ENCODE measurements at regions not wholly inside any gene's neighbourhood (a gene's known extent, or its start where the extent isn't known, plus 50 kb on each side); places are given as distances from the start of the nearest gene placed in this dataset.

DNA sequence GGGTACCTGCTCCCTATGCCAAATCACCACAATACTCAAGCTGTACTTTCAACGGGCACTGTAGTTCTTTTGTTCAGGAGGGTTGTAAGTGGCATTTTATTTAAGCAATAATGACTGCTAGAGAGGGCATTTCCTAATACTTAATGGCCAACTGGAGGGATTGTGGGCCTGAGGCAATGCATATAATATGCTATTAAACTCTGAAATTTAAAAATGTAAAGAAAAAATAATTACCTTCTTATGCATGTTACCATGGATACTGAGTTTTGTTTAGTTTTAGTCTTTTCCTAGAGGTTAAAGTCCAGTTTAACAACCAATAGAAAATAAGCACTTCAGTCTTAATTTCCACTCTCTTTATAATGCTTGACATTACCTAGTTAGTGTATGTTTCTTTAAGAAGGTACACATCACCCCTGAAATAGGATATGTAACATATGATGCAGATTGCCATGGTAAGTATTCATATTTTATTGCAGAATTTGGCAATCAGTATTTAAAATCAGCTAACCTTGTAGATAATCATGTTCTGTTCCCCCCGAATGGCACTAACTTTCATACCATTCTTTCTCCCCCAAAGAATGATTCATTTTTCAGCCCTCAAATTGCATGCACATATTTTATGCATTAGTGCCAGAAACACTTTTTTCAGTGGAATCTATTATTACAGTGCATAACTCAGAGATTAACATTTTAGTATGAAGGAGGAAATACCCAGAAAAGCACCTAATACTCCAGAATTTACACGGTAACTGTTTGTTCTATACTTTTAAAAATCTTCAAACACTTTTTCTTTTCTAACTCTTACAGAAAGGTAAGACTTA, 90.3 kb upstream of the ZNF438 start:
- POLR2A ChIA-PET = interaction anchor here (0.6 kb wide), 1 partner anchor 795 kb away, joined by 3 read pairs; no protein-coding TSS in a partner anchor
- H3K27ac ChIP-seq (ENCODE audit: low read depth, low read length) = no peak overlapping the region
- H3K27me3 ChIP-seq (ENCODE audit: control insufficient read depth in 2 of 2, insufficient read depth in 2 of 2, low read length in 2 of 2) = no peaks in the 10 kb centered on the region
- Mint-ChIP-seq H3K4me1 (peaks cover 0 to 18% (median 0%) of the 10 kb centered on the region in 7 donors), H3K4me3 (no peak overlapping the region), H3K27me3 (peaks cover 0 to 4% (median 0%) of the 10 kb centered on the region in 5 donors), H3K9me3 (peaks cover 0 to 6% (median 0%) of the 10 kb centered on the region in 11 donors), H3K27ac (peak overlapping the region in 1 of 9 donors; percentile 7), H3K36me3 (peaks cover 0 to 10% (median 0%) of the 10 kb centered on the region in 5 donors)
- H3K4me1 ChIP-seq (ENCODE audit: control insufficient read depth in 2 of 2, insufficient read depth in 2 of 2, low read length in 2 of 2) = no peaks in the 10 kb centered on the region
- CTCF ChIA-PET = no interaction called here
- DNase-seq (no peak), ATAC-seq (no peak)
- H3K9me3 ChIP-seq (ENCODE audit: control insufficient read depth in 2 of 3, low read length in 3 of 3) = no peaks in the 10 kb centered on the region
- intact Hi-C loops (cut with micrococcal nuclease) = no loop called here
- H3K4me3 ChIP-seq (ENCODE audit: low read length) = no peak overlapping the region
- H3K36me3 ChIP-seq (ENCODE audit: control insufficient read depth in 2 of 3, insufficient read depth in 3 of 3, low read length in 3 of 3) = no peaks in the 10 kb centered on the region

DNA sequence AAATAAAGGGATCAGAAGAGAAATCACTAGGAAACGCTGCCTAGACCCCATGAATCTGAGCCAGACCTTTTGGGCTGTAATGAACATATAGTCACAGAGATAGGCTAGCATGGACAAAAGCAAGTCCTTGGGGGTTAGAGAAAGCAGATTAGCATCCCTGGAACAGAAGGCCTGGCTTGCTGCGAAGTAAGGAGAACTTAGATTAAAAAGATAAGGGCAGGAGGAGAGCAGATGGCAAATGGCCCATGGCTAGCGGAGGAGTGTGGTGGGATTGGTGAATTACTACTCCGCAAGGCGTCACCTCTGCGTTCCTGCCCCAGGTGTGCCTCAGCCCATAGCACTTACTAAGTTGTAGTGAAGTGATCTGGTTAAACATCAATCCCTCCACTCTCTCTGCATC, 92.3 kb upstream of the ZNF438 start:
- no peak for DNase-seq
- H3K4me3 ChIP-seq (ENCODE audit: low read length) = no peak overlapping the region
- CTCF ChIA-PET = no interaction called here
- H3K27ac ChIP-seq (ENCODE audit: low read depth, low read length) = no peak overlapping the region
- POLR2A ChIA-PET = no interaction called here
- H3K4me1 ChIP-seq (ENCODE audit: control insufficient read depth in 2 of 2, insufficient read depth in 2 of 2, low read length in 2 of 2) = no peaks in the 10 kb centered on the region
- no peaks in the 10 kb centered on the region for H3K36me3 ChIP-seq (ENCODE audit: control insufficient read depth in 2 of 3, insufficient read depth in 3 of 3, low read length in 3 of 3)
- intact Hi-C loops (cut with micrococcal nuclease) = no loop called here
- Mint-ChIP-seq H3K27me3 (peaks cover 0 to 4% (median 0%) of the 10 kb centered on the region in 5 donors), H3K4me1 (peaks cover 0 to 22% (median 0%) of the 10 kb centered on the region in 7 donors), H3K4me3 (no peak overlapping the region), H3K36me3 (peaks cover 0 to 10% (median 0%) of the 10 kb centered on the region in 5 donors), H3K27ac (no peak overlapping the region), H3K9me3 (peaks cover 0 to 9% (median 0%) of the 10 kb centered on the region in 11 donors)
- no peak for ATAC-seq
- no peaks in the 10 kb centered on the region for H3K9me3 ChIP-seq (ENCODE audit: control insufficient read depth in 2 of 3, low read length in 3 of 3)
- no peaks in the 10 kb centered on the region for H3K27me3 ChIP-seq (ENCODE audit: control insufficient read depth in 2 of 2, insufficient read depth in 2 of 2, low read length in 2 of 2)

- no peaks in the 10 kb centered on the region for H3K27me3 ChIP-seq (ENCODE audit: control insufficient read depth in 2 of 2, insufficient read depth in 2 of 2, low read length in 2 of 2)
- ChIA-PET CTCF (no interaction called here), POLR2A (no interaction called here)
- no peak overlapping the region for H3K27ac ChIP-seq (ENCODE audit: low read depth, low read length)
- H3K4me3 ChIP-seq (ENCODE audit: low read length) = no peak overlapping the region
- Mint-ChIP-seq H3K4me1 (peaks cover 0 to 26% (median 0%) of the 10 kb centered on the region in 7 donors), H3K36me3 (peaks cover 0 to 9% (median 0%) of the 10 kb centered on the region in 5 donors), H3K4me3 (no peak overlapping the region), H3K9me3 (peaks cover 0 to 7% (median 0%) of the 10 kb centered on the region in 11 donors), H3K27ac (no peak overlapping the region), H3K27me3 (peaks cover 0 to 3% (median 0%) of the 10 kb centered on the region in 5 donors)
- intact Hi-C loops (cut with micrococcal nuclease) = no loop called here
- no peaks in the 10 kb centered on the region for H3K36me3 ChIP-seq (ENCODE audit: control insufficient read depth in 2 of 3, insufficient read depth in 3 of 3, low read length in 3 of 3)
- no peak for ATAC-seq
- no peaks in the 10 kb centered on the region for H3K9me3 ChIP-seq (ENCODE audit: control insufficient read depth in 2 of 3, low read length in 3 of 3)
- H3K4me1 ChIP-seq (ENCODE audit: control insufficient read depth in 2 of 2, insufficient read depth in 2 of 2, low read length in 2 of 2) = no peaks in the 10 kb centered on the region
- DNase-seq = no peak
These were observed 93.2 kb upstream of the ZNF438 start for GRCh38 chr10:31124852-31125251.

DNA sequence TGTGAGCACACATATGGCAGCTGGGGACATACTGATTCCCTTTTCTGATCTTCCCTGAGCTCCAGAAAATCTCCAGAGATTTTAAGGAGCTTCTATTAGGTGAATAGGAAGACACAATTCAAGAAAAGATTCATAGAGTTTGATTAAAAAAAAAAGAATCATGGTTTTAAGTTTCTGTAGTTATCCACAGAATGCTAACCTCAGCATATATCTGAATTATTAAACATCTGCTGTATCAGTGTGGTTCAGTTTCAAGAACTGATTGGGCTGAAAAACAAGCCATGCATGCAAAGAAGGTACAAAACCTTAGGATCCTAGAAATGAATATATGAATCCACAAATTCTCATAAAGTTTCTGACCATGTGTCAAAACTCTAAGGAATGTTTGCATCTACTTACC, 94.1 kb upstream of the ZNF438 start:
- peaks cover 0 to 5% (median 0%) of the 10 kb centered on the region in 11 donors for H3K9me3 Mint-ChIP-seq
- H3K4me3 ChIP-seq (ENCODE audit: low read length) = no peak overlapping the region
- peaks cover 0 to 28% (median 0%) of the 10 kb centered on the region in 7 donors for H3K4me1 Mint-ChIP-seq
- no peaks in the 10 kb centered on the region for H3K27me3 Mint-ChIP-seq
- H3K9me3 ChIP-seq (ENCODE audit: control insufficient read depth in 2 of 3, low read length in 3 of 3) = no peaks in the 10 kb centered on the region
- peaks cover 0 to 7% (median 0%) of the 10 kb centered on the region in 5 donors for H3K36me3 Mint-ChIP-seq
- H3K27ac Mint-ChIP-seq = no peak overlapping the region
- intact Hi-C loops (cut with micrococcal nuclease) = no loop called here
- H3K36me3 ChIP-seq (ENCODE audit: control insufficient read depth in 2 of 3, insufficient read depth in 3 of 3, low read length in 3 of 3) = no peaks in the 10 kb centered on the region
- H3K27me3 ChIP-seq (ENCODE audit: control insufficient read depth in 2 of 2, insufficient read depth in 2 of 2, low read length in 2 of 2) = no peaks in the 10 kb centered on the region
- ATAC-seq = no peak
- ChIA-PET POLR2A (no interaction called here), CTCF (no interaction called here)
- no peaks in the 10 kb centered on the region for H3K4me1 ChIP-seq (ENCODE audit: control insufficient read depth in 2 of 2, insufficient read depth in 2 of 2, low read length in 2 of 2)
- no peak for DNase-seq
- H3K27ac ChIP-seq (ENCODE audit: low read depth, low read length) = no peak overlapping the region
- no peak overlapping the region for H3K4me3 Mint-ChIP-seq

GRCh38 chr10:31126593-31126992, 94.9 kb upstream of the ZNF438 start:
- H3K27me3 Mint-ChIP-seq = no peaks in the 10 kb centered on the region
- peaks cover 0 to 24% (median 0%) of the 10 kb centered on the region in 7 donors for H3K4me1 Mint-ChIP-seq
- POLR2A ChIA-PET = interaction anchor here (0.6 kb wide), 1 partner anchor 163 kb away, joined by 4 read pairs; no protein-coding TSS in a partner anchor
- ATAC-seq (no peak), DNase-seq (no peak)
- H3K9me3 Mint-ChIP-seq = peaks cover 0 to 5% (median 0%) of the 10 kb centered on the region in 11 donors
- Histone ChIP-seq H3K4me3 (ENCODE audit: low read length) (no peak overlapping the region), H3K27ac (ENCODE audit: low read depth, low read length) (no peak overlapping the region), H3K9me3 (ENCODE audit: control insufficient read depth in 2 of 3, low read length in 3 of 3) (no peaks in the 10 kb centered on the region), H3K36me3 (ENCODE audit: control insufficient read depth in 2 of 3, insufficient read depth in 3 of 3, low read length in 3 of 3) (no peaks in the 10 kb centered on the region), H3K4me1 (ENCODE audit: control insufficient read depth in 2 of 2, insufficient read depth in 2 of 2, low read length in 2 of 2) (no peaks in the 10 kb centered on the region), H3K27me3 (ENCODE audit: control insufficient read depth in 2 of 2, insufficient read depth in 2 of 2, low read length in 2 of 2) (no peaks in the 10 kb centered on the region)
- CTCF ChIA-PET = no interaction called here
- H3K4me3 Mint-ChIP-seq = no peak overlapping the region
- no peak overlapping the region for H3K27ac Mint-ChIP-seq
- peaks cover 0 to 3% (median 0%) of the 10 kb centered on the region in 5 donors for H3K36me3 Mint-ChIP-seq
- intact Hi-C loops (cut with micrococcal nuclease) = no loop called here

DNA sequence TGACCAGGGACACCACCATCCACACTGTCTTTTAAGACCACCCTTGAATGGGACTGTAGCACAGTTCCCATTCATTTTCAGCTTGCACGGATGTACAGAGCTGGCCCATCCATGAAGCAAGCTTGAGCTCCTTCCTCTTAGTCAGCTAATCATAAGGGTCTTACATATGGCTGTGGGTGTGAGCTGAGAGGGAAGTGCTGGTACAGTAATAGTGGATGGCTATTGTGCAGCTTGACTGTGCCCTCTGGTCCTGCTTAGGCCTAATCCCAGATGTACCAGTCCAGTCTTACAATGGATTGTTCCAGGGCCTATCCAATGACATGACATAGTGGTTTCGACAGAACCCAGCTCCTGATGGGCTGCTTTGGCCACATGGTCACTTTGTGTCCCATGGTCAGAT, 96.9 kb upstream of the ZNF438 start:
- no peak overlapping the region for H3K27ac Mint-ChIP-seq
- peaks cover 0 to 5% (median 0%) of the 10 kb centered on the region in 11 donors for H3K9me3 Mint-ChIP-seq
- peaks cover 0 to 38% (median 11%) of the 10 kb centered on the region in 7 donors for H3K4me1 Mint-ChIP-seq
- H3K4me1 ChIP-seq (ENCODE audit: control insufficient read depth in 2 of 2, insufficient read depth in 2 of 2, low read length in 2 of 2) = no peaks in the 10 kb centered on the region
- H3K27me3 ChIP-seq (ENCODE audit: control insufficient read depth in 2 of 2, insufficient read depth in 2 of 2, low read length in 2 of 2) = no peaks in the 10 kb centered on the region
- H3K4me3 Mint-ChIP-seq = no peak overlapping the region
- no peaks in the 10 kb centered on the region for H3K27me3 Mint-ChIP-seq
- intact Hi-C loops (cut with micrococcal nuclease) = no loop called here
- POLR2A ChIA-PET = no interaction called here
- peaks cover 0 to 3% (median 0%) of the 10 kb centered on the region in 5 donors for H3K36me3 Mint-ChIP-seq
- H3K27ac ChIP-seq (ENCODE audit: low read depth, low read length) = no peak overlapping the region
- no peak for DNase-seq
- no peaks in the 10 kb centered on the region for H3K9me3 ChIP-seq (ENCODE audit: control insufficient read depth in 2 of 3, low read length in 3 of 3)
- H3K36me3 ChIP-seq (ENCODE audit: control insufficient read depth in 2 of 3, insufficient read depth in 3 of 3, low read length in 3 of 3) = no peaks in the 10 kb centered on the region
- H3K4me3 ChIP-seq (ENCODE audit: low read length) = no peak overlapping the region
- no peak for ATAC-seq
- CTCF ChIA-PET = no interaction called here

DNA sequence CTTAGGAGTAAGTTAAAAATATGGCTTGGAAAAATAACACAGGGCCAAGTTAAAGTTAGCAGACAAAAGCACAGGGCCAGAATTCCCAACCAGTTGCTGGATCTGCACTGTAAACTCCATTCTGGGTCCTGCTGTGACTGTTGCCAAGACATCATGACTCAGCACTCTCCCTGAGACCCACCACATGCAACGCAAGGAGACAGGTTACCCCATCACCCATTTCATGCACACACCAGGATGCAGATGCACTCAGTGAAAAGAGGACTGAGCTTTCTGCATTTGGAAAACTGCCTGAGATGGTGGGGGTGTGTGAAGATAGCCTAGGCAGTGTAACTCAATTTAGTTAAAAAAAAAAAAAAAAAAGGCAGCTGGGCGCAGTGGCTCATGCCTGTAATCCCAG, 97.6 kb upstream of the ZNF438 start:
- Mint-ChIP-seq H3K4me3 (no peak overlapping the region), H3K27ac (no peak overlapping the region), H3K9me3 (peaks cover 0 to 5% (median 0%) of the 10 kb centered on the region in 11 donors), H3K36me3 (peaks cover 0 to 3% (median 0%) of the 10 kb centered on the region in 5 donors), H3K27me3 (no peaks in the 10 kb centered on the region), H3K4me1 (peaks cover 0 to 39% (median 12%) of the 10 kb centered on the region in 7 donors)
- H3K4me3 ChIP-seq (ENCODE audit: low read length) = no peak overlapping the region
- no peak for ATAC-seq
- intact Hi-C loops (cut with micrococcal nuclease) = no loop called here
- CTCF ChIA-PET = no interaction called here
- POLR2A ChIA-PET = no interaction called here
- H3K36me3 ChIP-seq (ENCODE audit: control insufficient read depth in 2 of 3, insufficient read depth in 3 of 3, low read length in 3 of 3) = no peaks in the 10 kb centered on the region
- no peaks in the 10 kb centered on the region for H3K27me3 ChIP-seq (ENCODE audit: control insufficient read depth in 2 of 2, insufficient read depth in 2 of 2, low read length in 2 of 2)
- no peak overlapping the region for H3K27ac ChIP-seq (ENCODE audit: low read depth, low read length)
- no peak for DNase-seq
- peaks cover 0 to 2% of the 10 kb centered on the region in 2 donors for H3K4me1 ChIP-seq (ENCODE audit: control insufficient read depth in 2 of 2, insufficient read depth in 2 of 2, low read length in 2 of 2)
- H3K9me3 ChIP-seq (ENCODE audit: control insufficient read depth in 2 of 3, low read length in 3 of 3) = no peaks in the 10 kb centered on the region
